HG02970 (cell line): ENCODE measurements at regions not wholly inside any gene's neighbourhood (a gene's known extent, or its start where the extent isn't known, plus 50 kb on each side); places are given as distances from the start of the nearest gene placed in this dataset.
A peak's percentile ranks its signal among the peaks of the same experiment; 100 is the strongest.

ENCODE experiments used
- ATAC-seq: cut with Tn5 transposase; IDR thresholded peaks from one replicate; pipeline ENCODE4 v1.9.1; 2021; ENCODE audit warnings: mild to moderate bottlenecking, moderate library complexity, moderate number of reproducible peaks; ENCODE audit not compliant: unreplicated experiment, low FRiP score

DNA sequence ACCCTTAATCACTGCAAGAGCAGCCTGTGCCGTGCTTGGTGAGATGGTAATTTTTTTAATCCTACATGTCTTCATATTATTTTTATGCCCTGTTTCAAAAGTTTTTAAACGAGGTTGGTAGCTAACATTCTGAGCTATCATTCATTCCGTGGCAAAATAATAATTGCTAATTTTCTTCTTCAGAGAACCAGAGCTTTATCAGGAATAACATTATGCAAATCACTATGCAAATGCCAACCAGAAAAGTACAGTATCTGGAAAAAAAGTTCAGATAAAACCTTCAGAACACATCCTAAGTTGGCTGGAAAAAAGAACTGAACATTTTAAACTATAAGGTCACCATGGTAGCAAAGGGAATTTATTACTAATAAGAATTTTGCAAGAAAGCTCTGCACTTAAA lies 165.1 kb upstream of the NABP1 start:
- no peak for ATAC-seq

- no peak for ATAC-seq
These were observed 163.3 kb upstream of the NABP1 start for GRCh38 chr2:191514613-191515012.

DNA sequence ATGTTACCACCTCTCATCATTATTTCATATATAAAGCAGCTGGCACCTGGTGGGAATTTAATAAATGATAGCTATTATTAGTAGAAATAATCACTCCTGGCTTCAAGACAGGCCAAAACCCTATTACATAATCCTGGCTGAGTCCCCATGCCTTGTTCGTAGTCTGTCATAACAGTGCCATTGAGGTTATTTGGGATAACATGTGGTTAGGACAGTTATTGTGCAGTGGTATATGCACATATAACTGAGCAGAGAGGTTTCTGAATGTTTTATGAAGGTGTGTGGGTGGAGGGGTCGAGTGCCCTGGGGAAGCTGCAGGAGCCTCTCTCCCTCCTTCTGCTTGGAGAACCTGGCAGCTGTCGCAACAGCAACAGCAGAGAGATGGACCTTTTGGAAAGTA lies 162.4 kb upstream of the NABP1 start:
- no peak for ATAC-seq

GRCh38 chr2:191516260-191516659 lies 161.7 kb upstream of the NABP1 start:
- no peak for ATAC-seq

DNA sequence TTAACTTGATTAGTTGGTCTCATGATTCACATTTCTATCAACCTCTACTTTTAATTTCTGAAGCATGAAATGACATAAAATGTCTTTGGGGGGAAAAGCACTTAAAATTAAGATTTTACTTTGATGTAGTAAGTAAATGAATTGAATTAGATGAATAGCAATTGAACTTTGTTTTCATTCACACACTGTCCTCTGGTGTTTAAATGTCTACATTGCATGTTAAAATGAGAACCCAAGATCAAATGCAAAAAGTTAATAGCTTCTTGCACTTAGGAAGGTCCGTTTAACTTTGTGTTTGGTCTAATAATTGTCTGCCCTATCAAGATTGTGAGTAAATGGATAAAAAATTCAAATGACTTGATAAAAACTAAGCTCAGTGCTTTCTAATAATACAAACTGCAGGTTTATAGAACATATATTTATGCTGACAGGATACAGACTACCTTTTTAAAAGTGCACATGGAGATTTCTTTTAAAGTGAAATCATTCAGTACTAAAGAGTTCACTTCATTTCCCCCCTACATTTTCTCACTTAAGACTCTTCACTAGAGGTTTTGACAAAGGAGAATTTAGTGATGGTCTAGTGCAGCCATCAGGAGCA lies 156.2 kb upstream of the NABP1 start:
- no peak for ATAC-seq

- no peak for ATAC-seq
These were observed 155.3 kb upstream of the NABP1 start for GRCh38 chr2:191522478-191523120.

GRCh38 chr2:191526091-191526490 lies 151.8 kb upstream of the NABP1 start:
- ATAC-seq, result no peak

GRCh38 chr2:191526536-191526935 lies 151.4 kb upstream of the NABP1 start:
- no peak for ATAC-seq

DNA sequence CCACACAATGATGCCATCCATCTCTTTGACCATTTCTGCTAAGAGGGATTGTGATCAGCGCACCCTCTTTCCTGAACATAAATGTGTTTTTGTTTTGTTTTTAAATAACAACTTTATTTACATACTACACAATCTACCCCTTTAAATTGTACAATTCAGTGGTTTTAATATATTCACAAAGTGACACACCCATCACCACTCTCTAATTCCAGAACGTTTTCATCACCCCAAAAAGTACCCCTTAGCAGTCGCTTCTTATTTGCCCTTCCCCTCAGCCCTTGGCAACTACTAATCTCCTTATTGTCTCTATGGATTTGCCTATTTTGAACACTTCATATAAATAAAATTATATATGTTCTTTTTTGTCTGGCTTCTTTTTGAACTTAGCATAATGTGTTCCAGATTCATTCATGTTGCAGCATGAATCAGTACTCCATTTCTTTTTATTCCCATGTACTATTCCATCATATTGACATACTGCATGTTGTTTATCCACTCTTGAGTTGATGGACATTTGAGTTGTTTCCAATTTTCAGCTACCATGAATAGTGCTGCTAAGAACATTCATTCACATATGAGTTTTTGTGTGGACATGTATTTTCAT lies 150.9 kb upstream of the NABP1 start:
- no peak for ATAC-seq

- no peak for ATAC-seq
These were observed 147.3 kb upstream of the NABP1 start for GRCh38 chr2:191530618-191531017.

DNA sequence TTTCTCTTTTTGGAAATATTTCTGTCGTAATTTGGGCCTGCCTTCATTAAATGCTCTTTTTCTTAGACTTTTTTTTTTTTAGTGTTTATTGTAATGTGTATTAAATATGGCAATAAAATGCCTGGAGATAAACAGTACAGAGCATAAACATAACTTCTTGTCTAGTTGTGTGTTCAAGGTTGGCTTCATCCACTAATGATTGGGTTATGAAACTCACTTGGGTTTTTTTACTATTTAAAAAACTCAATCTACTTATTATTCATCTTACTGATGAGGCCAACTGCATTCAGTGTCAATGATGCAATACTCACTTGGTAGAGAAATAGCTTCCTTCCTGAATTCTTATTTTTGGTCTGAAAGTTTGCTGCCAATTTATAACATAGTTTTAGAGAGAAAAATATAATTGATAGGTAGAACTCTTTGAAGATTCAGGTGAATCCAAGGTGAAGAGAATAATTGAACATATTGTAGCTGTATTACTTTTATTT lies 144.2 kb upstream of the NABP1 start:
- no peak for ATAC-seq

- no peak for ATAC-seq
These were observed 140.0 kb upstream of the NABP1 start for GRCh38 chr2:191537921-191538320.

GRCh38 chr2:191538334-191538903 lies 139.5 kb upstream of the NABP1 start:
- no peak for ATAC-seq

GRCh38 chr2:191539068-191539467 lies 138.9 kb upstream of the NABP1 start:
- ATAC-seq, result no peak

DNA sequence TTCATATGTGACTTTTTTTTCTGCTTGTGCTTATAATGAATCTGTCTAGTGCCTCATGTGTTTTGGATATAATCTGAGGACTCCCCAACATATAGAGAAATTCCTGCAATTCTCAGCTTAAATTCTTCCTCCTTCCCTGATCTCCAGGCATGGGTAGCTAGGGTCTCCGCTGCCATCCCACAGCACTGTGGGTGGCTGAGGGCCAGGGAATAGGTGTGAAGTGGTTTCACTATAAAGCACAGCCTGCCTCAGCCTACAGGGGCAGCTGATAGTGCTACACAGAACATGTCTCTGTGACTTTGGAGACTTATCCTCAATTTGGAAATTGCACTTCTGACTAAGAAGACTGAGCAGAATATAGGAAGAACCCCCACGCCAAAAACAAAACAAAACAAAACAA lies 137.3 kb upstream of the NABP1 start:
- no peak for ATAC-seq

- ATAC-seq, result no peak
These were observed 134.2 kb upstream of the NABP1 start for GRCh38 chr2:191543708-191544107.

- ATAC-seq, result no peak
These were observed 133.4 kb upstream of the NABP1 start for GRCh38 chr2:191544461-191545062.

- no peak for ATAC-seq
These were observed 132.6 kb upstream of the NABP1 start for GRCh38 chr2:191545361-191545760.

- no peak for ATAC-seq
These were observed 125.9 kb upstream of the NABP1 start for GRCh38 chr2:191552066-191552465.

DNA sequence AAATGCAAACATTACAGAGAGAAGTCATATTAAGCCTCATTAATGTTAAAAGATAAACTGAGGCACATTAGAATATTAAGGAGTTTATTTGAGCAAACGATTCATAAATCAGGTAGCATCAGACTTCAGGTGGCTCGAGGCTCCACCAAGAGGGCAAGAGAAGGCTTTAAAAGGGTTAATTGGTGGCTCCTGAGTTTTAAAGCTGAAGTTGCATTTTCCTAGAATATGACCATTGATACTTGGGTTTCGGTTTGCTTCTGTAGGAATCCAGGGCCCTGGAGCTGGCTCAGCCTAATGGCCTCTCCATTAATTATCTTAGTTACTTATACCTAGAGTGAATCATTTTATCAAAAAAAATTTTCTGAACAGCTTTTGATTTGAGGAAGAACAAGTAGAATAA lies 123.7 kb upstream of the NABP1 start:
- ATAC-seq, result no peak

DNA sequence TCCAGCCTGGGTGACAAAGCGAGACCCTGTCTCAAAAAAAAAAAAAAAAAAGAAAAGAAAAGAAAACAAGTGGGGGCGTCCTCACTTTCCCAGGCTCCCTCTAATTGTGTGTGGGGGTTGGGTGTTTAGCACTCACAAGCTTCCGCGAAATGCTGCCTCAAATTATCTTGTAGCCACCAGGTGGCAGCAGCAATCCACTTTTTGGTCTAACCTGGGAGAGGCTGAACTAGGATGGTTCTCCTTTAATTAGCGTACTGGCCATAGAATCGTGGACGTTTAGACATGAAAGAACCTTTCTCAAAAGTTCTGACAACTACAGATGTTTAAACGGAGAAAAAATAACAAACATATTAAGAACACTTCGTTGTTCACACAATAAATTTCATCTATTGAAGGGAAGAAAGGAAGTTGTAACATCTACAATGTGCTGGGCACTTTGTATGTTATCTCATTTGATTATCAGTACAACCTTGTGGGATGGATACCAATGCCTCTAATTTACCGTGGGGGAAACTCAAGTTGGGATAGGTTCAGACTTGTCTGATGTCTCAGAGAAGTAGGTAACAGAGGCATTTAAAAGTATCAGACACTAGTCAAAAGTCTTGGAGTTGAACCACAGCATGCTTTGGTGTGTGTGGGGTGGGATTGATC lies 122.7 kb upstream of the NABP1 start:
- ATAC-seq, result peak; percentile 85
